VCaP (cell line): ENCODE measurements at regions not wholly inside any gene's neighbourhood (a gene's known extent, or its start where the extent isn't known, plus 50 kb on each side); places are given as distances from the start of the nearest gene placed in this dataset.

Source experiments
- H3K27ac ChIP-seq: fragments of 450-650 bp; 2 replicates; pipeline ENCODE4 v1.5.1; 2017
- TF ChIP-seq, protein P1 (sequence below): fragments of 450-650 bp; conservative IDR thresholded peaks from 2 replicates; pipeline ENCODE4 v1.5.1; 2017; ENCODE audit warnings: mild to moderate bottlenecking, moderate library complexity

- H3K27ac ChIP-seq: no peak overlapping the region
- TF ChIP-seq, protein P1, sequence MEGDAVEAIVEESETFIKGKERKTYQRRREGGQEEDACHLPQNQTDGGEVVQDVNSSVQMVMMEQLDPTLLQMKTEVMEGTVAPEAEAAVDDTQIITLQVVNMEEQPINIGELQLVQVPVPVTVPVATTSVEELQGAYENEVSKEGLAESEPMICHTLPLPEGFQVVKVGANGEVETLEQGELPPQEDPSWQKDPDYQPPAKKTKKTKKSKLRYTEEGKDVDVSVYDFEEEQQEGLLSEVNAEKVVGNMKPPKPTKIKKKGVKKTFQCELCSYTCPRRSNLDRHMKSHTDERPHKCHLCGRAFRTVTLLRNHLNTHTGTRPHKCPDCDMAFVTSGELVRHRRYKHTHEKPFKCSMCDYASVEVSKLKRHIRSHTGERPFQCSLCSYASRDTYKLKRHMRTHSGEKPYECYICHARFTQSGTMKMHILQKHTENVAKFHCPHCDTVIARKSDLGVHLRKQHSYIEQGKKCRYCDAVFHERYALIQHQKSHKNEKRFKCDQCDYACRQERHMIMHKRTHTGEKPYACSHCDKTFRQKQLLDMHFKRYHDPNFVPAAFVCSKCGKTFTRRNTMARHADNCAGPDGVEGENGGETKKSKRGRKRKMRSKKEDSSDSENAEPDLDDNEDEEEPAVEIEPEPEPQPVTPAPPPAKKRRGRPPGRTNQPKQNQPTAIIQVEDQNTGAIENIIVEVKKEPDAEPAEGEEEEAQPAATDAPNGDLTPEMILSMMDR: no peak
Observed at GRCh38 chr14:101050901-101051490, 147.5 kb upstream of the RTL1 start.

- no peak overlapping the region for H3K27ac ChIP-seq
- TF ChIP-seq, protein P1: no peak
Observed at GRCh38 chr14:101054671-101055070, 151.1 kb upstream of the RTL1 start.

DNA sequence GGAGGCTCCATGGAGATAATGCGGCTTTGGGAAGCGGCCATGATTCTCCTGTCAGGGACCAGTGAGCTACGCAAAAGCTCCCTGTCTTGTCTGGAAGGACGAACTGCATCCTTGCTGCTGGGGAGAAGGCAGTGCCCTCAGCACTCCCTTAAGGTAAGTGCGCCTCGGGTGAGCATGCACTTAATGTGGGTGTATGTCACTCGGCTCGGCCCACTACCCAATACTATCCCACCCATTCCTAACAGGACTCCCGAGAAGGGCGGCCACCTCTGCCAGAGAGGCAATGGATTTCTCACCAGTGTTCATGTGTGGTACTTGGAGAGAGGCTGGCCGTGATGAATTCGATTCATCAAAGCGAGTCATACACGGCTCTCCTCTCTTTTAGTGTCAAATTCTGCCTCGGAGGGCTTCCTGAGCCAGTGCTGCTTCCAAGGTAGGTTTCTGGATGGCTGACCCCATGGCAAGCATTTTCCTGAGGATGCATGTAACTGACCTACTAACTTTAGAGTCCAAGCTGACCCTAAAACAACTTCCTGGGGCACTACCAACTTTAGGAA, 151.7 kb upstream of the RTL1 start:
- H3K27ac ChIP-seq: no peak overlapping the region
- TF ChIP-seq, protein P1: no peak

DNA sequence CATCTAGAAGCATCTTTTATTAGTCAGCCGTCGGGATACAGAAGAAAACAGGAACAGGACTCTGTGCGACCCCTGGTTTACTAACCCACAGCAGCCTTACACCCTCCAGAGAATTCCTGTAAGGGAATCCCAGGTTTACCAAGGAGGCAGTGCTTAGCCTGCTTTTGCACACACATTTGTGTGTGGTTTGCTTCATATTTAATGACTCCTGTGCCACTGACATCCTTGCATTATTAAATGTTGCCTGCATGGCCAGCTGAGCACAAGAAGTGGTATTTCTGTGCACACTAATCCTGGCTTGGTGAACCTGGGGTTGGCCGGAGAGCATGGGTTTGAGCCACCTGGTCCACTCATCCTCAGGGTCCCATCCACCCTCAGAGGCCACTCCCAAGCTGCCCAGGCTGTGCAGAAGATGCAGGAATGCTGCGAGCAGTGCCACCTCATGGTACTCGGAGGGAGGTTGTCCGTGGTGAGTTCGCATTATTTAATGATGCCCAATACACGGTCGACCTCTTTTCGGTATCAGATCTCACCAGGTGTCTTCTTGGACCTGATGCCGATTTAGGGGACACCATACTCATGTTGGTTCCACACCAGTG, 152.4 kb upstream of the RTL1 start:
- H3K27ac ChIP-seq: no peak overlapping the region
- TF ChIP-seq, protein P1: peak; percentile 60

DNA sequence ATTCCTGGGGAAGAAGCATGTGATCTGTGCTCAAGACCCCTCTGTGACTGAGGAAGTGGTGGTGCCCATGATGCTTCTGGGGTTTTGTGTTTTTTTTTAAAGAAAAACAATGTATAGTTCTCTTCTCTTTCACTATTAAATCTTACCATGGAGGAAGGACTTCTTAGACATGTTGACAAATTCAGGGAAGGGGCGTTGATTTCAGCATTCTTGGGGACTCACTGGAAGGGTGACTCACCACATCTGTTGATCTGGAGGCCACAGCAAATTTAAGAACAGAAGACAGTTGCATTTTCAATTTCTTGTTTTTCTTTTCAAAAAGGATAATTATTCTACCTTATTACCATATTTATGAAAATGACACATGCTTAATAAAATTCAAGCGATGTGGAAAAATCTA, 152.9 kb upstream of the RTL1 start:
- TF ChIP-seq, protein P1: no peak
- H3K27ac ChIP-seq: no peak overlapping the region

DNA sequence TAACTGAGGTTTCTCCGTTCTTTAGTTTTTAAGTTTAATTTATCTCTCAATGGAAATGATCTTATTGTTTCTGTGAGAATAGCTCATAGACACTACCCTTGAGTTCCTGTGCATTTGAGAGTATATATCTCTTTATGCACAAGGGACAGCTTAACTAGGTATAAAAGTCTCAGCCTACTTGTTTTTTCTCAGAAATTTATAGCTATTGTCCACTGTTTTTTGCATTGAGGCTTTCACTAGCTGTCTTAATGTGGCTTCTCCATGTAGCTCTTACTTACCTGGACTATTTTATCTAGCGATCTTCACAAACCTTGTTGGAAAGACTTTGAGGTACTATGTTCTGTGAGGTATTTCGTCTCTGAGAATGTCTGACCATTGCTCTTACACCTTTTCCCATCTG, 153.9 kb upstream of the RTL1 start:
- TF ChIP-seq, protein P1: no peak
- H3K27ac ChIP-seq: no peak overlapping the region

DNA sequence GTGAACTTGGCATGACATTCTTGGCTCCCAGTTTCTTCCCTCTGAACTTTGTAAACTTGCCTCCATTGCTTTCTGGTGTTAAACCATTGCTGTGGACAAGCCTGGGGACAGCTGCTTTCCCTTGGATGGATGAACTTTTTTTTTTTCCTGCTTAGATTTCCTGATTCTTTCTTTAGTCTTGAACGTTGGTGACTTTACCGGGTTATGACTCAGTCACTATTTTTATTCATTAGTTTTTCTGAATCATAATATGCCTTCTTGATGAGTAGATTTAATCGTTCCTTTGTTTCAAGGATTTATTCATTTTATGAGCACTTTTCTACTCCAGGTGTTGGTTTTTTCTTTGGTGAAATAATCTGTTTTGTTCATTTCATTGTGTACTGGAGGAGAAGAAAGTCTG, 155.0 kb upstream of the RTL1 start:
- H3K27ac ChIP-seq: no peak overlapping the region
- TF ChIP-seq, protein P1: no peak
